Kidney glomerular epithelial cell (primary cell): ENCODE measurements at regions not wholly inside any gene's neighbourhood (a gene's known extent, or its start where the extent isn't known, plus 50 kb on each side); places are given as distances from the start of the nearest gene placed in this dataset.
"Not testable (repeated sequence)": the region's sequence is repeated elsewhere in the genome, so short reads cannot be mapped to it uniquely, and the experiment has no call there.

ENCODE experiments used
- DNase-seq: peaks from one replicate; lab custom pipeline; 2025; lab: John Stamatoyannopoulos, UW

DNA sequence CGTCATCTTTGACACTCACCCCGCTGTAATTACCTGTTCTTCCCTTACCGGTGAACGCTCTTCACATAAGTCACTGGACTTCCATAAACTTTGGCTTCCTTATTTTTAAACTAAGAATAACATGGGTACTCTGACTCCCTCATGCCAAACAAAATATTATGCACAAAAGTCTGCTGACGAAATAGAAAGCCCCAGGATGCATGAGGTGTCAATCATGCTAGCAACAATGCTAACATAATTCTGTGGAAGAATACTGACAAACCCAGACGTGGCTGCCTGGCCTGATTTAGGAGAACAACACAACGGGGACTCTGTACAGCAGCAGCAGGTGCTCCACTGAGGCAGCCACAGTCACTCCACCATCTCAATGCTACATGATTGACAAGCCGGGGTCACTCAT lies 137.5 kb downstream of the CCDC71L start:
- DNase-seq: no peak

DNA sequence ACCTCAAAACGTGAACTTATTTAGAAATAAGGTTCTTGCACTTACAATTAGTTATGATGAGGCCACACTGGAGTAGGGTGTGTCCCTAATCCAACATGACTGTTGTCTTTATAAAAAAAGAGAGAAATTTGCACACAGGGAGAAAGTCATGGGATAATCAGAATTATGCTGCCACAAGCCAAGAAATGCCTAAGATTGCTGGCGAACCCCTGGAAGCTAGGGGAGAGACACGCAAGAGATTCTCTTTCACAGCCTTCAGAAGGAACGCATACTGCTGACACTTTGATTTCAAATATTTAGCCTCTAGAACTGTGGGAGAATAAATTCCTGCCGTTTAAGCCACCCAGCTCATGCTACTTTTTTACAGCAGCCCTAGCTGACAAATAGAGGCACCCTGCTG lies 138.3 kb downstream of the CCDC71L start:
- no peak for DNase-seq

DNA sequence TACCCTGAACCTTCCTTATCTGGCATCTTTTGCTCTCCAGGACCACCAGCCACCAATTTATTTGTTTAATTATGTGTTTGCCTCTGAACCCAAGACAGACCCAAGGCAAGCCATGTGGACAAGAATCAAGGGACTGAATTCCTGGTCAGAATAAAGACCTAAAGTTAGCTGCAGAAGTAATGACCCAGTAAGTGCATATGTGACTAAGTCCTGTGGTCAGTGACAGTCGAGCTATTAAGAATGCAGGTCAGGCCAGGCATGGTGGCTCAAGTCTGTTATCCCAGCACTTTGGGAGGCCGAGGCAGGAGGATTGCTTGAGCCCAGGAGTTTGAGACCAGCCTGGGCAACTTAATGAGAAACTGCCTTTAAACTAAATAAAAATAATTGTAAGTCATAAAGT lies 139.4 kb downstream of the CCDC71L start:
- DNase-seq: no peak

DNA sequence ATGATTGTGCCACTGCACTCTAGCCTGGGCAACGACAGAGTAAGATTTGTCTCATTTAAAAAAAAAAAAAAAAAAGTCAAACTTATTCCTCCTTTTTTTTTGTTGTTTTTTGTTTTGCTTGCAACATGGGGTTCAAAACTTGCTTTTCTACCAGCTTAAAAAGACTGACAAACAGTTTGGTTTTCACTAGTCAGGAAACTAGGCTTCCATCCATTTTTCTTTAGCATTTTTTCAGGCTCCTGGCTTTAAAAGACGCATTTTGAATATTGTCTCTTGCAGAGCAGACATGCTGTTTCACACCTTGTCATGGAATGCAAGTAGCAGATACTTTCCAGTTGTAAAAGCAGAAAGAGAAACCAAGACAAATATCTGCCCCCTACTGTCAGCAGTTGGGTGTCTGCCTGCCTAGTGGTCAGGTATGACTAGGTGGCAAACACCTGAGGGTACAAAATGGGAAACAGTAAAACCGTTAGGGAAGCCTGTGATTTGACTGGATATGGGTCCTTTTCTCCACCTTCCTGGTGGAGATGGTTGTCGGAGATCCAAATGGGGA lies 139.9 kb downstream of the CCDC71L start:
- no peak for DNase-seq

DNA sequence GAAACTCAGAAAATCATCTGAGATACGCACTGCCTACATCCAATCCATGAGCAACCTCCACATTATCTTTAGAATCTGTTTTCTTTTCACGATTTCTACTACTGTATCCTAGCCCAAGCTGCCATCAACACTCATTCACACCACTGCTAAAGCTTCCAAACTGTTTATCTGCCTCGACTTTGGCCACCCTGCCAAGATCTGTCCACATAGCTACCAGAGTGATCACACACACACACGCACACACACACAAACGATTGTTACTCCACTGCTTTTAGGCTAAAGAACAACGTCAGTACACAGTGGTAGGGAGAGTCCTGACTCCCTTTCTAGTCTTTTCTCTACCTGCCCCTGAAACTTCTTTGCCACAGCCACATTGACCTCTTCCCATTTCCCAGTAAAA lies 142.0 kb downstream of the CCDC71L start:
- no peak for DNase-seq

DNA sequence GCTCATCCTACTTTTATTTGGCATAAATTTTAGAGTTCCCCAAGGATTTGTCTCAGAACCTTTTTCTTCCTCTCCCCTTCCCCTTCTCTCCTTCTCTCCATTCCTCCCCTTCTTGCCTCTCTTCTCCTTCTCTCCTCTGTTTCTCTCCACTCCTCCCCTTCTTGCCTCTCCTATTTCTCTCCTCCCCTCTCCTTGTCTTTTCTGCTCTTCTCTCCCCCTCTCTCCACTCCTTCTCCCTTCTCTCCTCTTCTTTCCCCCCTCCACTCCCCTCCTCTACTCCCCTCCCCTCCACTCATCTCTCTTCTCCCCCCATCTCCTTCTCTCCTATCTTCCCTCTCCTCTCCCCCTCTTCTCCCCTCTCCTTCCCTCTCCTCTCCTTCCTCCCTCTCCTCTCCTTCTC lies 142.7 kb downstream of the CCDC71L start:
- no peak for DNase-seq

DNA sequence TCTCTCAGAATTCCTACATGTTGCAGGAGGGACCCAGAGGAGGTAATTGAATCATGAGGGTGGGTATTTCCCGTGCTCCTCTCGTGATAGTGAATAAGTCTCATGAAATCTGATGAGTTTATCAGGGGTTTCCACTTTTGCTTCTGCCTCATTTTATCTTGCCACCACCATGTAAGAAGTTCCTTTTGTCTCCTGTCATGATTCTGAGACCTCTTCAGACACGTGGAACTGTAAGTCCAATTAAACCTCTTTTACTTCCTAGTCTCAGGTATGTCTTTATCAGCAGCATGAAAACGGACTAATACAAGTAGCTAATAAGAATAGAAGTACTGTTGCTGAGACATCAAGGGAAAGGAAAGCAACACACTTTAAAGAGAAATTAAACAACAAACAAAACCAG lies 143.4 kb downstream of the CCDC71L start:
- DNase-seq: no peak

DNA sequence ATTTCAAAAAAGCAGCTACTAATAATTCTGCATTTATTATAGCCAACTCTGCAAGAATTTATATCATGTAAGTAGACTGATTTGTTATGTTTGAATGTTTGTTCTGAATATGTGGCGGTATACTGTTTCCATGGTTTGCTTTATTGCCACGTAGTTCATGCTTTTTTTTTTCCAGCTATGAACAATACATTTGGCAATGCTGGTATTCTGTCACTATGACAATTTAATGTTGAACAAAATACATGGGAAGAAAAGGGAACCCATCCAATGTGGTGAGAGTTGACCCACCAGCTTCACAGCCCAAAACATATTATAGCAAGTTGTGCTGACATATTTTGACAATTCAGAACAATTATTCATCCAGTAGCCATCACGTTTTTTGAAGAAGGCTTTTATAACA lies 145.6 kb downstream of the CCDC71L start:
- DNase-seq: no peak

DNA sequence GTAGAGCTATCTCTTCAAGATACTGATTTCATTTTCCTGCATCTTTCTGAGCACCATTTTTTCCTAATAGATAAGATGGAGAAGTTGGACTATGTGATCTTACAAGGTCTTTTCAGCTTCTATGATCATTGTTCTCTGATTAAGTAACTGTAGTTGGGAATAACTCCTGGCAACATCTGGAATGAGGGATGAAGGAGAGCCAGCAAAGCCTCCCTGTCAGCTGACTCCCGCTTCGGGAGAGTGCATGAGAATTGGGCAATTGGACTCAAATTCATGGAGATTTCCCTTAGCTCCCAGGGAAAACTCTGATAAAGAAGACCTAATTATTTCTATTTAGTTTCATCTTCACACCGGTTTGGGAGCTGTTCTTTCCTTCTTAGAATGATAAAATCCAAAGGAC lies 146.1 kb downstream of the CCDC71L start:
- no peak for DNase-seq

DNA sequence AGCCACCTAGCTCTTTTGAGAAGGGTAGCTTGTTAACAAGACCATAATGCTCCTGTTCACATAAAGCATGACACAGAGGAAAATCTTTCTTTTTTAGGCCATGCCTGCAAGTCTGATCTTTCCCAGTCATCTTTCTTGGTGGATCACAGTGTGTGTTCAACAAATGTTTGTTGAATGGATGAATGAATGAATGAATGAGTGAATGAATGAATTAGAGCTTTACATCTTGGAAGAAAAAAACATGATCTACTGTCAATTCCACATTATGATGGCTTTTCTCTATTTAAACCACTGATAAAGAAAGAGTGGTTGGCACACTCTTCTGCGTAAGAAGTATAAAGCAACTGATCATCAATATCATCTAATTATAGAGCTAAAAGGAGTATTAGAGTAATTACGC lies 148.7 kb downstream of the CCDC71L start:
- no peak for DNase-seq

DNA sequence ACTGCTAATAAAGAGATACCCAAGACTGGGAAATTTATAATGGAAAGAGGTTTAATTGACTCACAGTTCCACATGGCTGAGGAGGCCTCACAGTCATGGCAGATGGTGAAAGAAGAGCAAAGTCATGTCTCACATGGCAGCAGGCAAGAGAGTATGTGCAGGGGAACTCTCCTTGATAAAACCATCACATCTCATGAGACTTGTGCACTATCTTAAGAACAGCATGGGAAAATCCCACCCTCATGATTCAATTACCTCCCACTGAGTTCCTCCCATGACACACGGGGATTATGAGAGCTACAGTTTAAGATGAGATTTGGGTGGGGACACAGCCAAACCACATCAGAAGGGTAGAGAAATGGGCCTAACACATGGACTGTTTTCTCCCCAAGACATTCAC lies 156.3 kb downstream of the CCDC71L start:
- DNase-seq: no peak

DNA sequence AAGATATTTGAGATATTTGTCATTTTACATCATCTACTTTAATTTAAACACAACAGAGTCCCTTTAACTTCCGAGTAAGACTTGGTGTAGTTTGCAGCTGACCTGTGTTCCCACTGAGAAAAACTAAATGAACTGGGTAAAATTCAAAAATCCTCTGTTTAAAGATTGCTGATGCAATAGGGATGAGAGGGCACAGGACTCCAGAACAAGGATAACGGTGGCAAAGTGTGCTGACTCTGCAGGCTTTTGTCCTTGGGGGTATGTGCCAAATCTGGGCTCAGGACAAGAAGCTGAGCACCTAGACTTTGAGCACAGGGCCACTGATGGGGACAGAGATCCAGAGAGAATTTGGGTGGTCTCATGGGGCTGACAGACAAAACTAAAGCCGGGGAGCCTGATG lies 156.8 kb downstream of the CCDC71L start:
- no peak for DNase-seq

DNA sequence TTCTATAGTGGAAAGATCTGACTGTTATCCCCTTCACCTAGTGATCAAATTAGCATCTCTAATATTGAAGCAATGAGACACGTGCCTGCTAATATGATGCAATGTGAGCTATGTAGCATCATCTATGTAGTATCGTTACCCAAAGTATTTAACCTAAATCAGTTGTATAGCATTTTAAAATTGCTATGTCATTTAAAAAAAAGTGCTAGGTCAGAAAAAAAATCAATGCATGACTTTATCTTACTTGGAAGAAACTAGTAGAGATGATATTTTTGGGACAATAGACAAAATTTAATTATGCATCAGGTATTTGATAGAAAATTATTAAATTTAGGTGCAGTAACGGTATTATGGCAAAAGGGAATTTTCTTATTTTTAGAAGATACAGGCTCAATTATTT lies 157.3 kb downstream of the CCDC71L start:
- no peak for DNase-seq

DNA sequence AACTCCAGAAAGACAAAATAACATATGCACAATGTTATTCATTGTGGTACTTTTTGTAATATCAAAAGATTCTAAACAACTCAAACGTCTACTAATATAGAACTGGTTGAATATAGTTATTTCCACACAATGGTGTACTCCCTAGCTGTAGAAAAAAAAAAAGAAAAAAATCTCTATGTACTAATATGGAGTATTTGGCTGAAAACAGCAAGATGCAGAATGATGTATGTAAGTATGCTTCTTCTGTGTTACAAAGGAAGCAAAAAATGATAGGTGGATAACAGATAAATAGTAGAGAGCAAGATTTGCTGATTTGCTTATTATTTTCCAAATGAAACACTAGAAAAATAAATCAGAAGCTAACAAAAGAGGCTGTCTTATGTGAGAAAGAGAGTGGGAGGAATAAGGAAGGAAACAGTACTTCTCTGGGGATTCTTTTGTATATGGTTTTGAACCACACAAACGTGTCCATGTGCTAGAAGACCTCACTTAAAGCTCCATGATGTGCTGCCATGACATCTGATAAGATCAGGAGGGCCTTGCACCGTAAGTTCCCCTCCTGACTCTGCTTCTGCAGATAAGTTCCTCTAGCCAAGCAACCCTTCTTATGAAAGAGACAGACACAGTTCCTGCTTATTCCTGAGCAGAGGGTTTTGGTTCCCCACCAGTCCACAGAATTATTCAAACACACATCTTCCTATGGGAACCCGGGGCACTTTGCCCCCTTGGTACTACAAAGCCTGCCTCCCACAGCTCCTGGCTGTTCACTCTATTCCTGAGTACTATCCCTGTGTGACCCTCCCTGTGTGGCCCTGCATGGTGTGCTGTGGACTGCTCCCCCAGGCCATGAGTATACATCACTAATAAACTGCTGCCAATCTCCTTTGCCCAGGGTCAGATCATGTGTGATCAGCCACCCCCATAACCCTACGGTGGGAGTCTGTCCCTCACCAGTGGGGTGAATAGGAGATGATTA lies 159.1 kb downstream of the CCDC71L start:
- DNase-seq: no peak

DNA sequence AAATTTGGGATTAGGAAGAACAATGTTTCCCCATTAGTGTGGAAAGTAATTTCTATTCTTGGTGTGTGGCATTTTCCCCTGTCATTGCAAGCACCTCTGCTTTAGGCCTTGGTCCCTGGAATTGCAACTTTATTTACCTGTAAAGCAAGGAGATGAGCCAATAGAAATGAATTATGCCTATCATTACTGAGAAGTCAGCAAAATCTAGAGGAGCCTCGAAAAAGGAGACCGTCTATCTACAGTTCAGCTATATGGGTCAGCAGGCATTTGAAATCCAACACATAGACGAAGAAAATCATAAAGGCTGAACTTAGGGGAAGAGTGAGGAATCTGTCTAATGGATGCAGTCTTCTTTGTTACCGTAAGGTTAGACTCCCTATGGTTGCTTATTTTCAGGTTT lies 161.1 kb downstream of the CCDC71L start:
- DNase-seq: no peak

DNA sequence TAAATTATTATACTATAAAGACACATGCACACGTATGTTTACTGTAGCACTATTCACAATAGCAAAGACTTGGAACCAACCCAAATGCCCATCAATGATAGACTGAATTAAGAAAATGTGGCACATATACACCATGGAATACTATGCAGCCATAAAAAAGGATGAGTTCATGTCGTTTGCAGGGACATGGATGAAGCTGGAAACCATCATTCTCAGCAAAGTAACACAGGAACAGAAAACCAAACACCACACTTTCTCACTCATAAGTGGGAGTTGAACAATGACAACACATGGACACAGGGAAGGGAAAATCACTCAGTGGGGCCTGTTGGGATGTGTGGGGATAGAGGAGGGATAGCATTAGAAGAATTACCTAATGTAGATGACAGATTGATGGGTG lies 163.0 kb downstream of the CCDC71L start:
- DNase-seq: not testable (repeated sequence)

DNA sequence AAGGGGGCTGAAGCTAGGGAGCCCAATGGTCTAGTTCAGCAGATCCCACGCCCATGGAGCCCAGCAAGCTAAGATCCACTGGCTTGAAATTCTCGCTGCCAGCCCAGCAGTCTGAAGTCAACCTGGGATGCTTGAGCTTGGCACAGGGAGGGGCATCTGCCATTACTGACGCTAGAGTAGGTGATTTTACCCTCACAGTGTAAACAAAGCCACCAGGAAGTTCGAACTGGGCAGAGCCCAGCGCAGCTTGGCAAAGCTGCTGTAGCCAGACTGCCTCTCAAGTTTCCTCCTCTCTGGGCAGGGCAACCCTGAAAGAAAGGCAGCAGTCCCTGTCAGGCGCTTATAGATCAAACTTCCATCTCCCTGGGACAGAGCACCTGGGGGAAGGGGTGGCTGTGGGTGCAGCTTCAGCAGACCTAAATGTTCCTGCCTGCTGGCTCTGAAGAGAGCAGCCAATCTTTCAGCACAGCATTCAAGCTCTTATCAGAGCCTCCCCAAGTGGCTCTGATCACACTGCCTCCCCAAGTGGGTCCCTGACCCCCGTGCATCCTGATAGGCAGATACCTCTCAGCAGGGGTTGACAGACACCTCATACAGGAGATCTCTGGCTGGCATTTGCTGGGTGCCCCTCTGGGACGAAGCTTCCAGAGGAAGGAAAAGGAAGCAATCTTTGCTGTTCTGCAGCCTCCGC lies 167.8 kb downstream of the CCDC71L start:
- no peak for DNase-seq

DNA sequence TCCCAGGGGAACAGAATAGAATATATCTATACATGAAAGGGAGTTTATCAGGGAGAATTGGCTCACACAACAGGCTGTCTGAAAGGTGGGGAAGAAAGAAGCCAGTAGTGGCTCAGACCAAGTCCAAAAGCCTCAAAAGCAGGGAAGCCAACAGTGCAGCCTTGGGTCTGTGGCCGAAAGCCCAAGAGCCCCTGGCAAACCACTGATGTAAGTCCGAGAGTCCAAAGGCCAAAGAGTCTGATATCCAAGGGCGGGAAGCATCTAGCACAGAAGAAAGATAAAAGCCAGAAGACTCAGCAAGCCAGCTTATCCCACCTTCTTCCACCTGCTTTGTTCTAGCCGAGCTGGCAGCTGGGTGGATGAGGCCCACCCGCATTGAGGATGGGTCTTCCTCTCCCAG lies 172.5 kb downstream of the CCDC71L start:
- no peak for DNase-seq

DNA sequence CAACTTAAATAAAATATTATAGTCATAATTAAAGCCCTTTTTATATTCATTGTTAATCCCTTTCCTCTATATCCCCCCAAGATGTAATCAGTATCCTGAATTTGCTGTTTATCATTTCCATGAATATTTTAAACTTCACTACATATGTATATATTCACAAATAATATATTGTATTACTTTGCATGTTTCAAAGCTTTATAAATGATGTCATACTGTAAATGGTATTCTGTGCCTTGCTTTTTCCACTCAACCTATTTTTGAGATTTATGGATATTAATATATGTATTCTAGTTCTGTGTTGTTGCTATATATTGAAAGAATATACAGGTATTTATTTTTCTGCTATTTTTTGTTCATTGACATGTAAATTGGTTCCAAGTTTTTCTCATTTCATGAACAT lies 173.1 kb downstream of the CCDC71L start:
- no peak for DNase-seq

DNA sequence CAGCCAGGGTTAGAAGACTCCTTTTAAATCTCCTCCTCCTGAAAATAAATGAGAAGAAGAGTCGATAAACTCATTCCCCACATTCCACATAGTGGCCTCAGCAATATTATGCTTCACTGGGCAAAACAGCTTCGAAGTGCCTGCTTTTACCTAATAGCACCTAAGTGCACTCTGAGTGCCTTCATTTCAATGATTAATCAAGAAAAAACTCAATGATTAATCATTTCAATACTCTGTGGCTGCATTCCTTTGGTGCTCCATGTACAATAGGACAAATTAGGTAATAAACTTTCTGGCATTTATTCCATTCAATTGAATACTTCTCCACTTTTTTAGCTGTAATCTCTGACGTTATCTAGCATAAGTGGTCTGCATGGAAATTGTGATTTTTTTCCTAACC lies 174.6 kb downstream of the CCDC71L start:
- DNase-seq: peak; percentile 95

DNA sequence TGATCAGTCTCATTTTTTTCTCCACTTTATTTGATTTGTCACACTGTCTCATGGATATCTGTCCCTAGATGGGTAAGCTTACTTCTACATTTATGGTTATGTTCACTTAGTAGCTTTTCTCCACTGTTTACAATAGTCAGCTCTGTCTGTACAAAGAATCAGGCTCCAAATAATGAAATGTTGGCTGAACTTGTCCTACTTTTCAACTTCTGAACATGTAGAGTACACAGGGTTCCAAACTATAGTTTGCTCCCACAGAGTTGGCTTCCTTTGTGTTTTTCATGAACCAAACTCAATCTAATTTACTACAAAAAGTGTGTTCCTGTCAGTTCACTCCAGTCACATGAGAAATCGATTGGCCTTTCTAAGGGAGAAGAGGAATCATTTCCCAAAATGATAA lies 175.0 kb downstream of the CCDC71L start:
- peak; percentile 62 for DNase-seq

DNA sequence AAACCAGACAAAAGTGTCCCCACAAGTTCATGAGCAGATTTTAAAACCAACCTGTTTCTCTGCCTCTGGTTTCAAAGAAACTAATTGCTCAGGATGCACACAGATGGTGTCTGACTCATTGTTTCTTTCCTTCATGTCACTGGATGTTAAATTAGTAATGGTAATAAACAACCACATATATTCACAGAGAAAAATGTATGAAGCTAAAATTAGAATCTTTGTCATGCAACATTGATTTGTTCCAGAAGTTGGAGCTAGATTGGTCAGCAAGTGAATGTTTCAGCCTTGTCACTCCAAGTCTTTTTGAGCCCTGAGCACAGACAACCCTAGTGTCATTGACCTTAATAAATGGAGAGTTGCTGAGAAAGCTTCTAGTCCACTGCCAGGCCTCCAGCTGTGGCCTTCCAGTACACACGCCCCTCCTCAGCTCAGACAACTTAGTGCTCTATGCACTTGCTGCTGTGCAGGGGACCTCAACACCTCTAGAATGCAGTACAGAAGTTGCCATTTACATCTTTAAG lies 175.9 kb downstream of the CCDC71L start:
- peak; percentile 80 for DNase-seq

DNA sequence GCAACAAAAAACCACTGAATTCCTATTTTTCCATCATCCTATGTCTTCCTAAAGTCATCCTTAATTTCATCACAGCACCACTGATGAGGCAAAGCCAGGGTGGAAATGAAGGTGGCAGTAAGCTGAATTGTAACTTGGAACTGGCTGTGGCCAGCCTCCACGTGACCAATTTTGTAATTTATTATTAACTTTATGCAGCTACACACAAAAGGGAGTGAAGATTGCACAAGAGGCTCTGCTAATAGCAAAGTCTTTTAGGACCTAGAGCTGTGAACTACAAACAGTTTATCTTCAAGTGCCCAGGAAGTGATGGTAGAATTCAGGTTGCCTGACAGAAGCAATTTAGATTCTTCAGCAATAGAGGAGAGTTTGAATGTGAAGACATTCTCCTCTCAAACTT lies 176.4 kb downstream of the CCDC71L start:
- DNase-seq: peak; percentile 77
